ENCODE measurements at regions not wholly inside any gene's neighbourhood (a gene's known extent, or its start where the extent isn't known, plus 50 kb on each side); places are given as distances from the start of the nearest gene placed in this dataset.

- no peaks in the 10 kb centered on the region for H3K27me3 Mint-ChIP-seq (ENCODE audit: low read depth)
- H3K36me3 Mint-ChIP-seq (ENCODE audit: insufficient read depth in 1 of 3, low read depth in 3 of 3): no peaks in the 10 kb centered on the region
- Histone ChIP-seq H4K5ac (ENCODE audit: insufficient read length, low read depth, low read length) (no peak overlapping the region), H3K27ac (ENCODE audit: insufficient read length, low read depth, low read length) (no peak overlapping the region), H4K91ac (ENCODE audit: insufficient read length, low read depth, low read length) (no peak overlapping the region), H2BK15ac (ENCODE audit: low read depth, low read length) (no peak overlapping the region), H2AFZ (ENCODE audit: low read length) (no peak overlapping the region), H3K18ac (ENCODE audit: insufficient read length, low read depth, low read length) (no peak overlapping the region), H3K4ac (ENCODE audit: low read depth, low read length) (no peak overlapping the region), H3K23me2 (ENCODE audit: insufficient read length, low read depth, low read length, poor library complexity, severe bottlenecking) (no peaks in the 10 kb centered on the region), H3T11ph (ENCODE audit: low read length) (no peak overlapping the region), H3K4me1 (ENCODE audit: insufficient read depth, low read length) (no peaks in the 10 kb centered on the region), H2BK20ac (ENCODE audit: low read depth, low read length, poor library complexity, severe bottlenecking) (no peak overlapping the region), H3K4me2 (ENCODE audit: insufficient read depth, insufficient read length, low read length) (no peak overlapping the region), H2BK5ac (ENCODE audit: insufficient read length, low read length) (no peak overlapping the region), H3K79me1 (ENCODE audit: insufficient read depth, low read depth, low read length, poor library complexity, severe bottlenecking) (no peaks in the 10 kb centered on the region), H2AK5ac (ENCODE audit: insufficient read length, low read length) (no peak overlapping the region), H3K9ac (ENCODE audit: extremely low read depth, insufficient read length, low read length) (no peak overlapping the region), H3K9me3 (ENCODE audit: control insufficient read depth, low read depth, low read length) (no peaks in the 10 kb centered on the region), H4K8ac (replicated peaks; ENCODE audit: insufficient read length, low read depth, low read length) (no peak overlapping the region), H3K56ac (ENCODE audit: insufficient read length, low read depth, low read length) (no peak overlapping the region), H2BK120ac (ENCODE audit: low read depth, low read length, poor library complexity, severe bottlenecking) (no peak overlapping the region), H3K23ac (ENCODE audit: insufficient read length, low read depth, low read length) (no peak overlapping the region), H3K79me2 (ENCODE audit: insufficient read depth, low read length) (no peaks in the 10 kb centered on the region), H2BK12ac (ENCODE audit: insufficient read length, low read depth, low read length) (no peak overlapping the region), H3K14ac (ENCODE audit: insufficient read depth, low read length) (no peak overlapping the region), H3K27me3 (ENCODE audit: insufficient read depth, low read length) (no peaks in the 10 kb centered on the region), H4K20me1 (ENCODE audit: control insufficient read depth, insufficient read depth, insufficient read length) (no peaks in the 10 kb centered on the region)
- no peak overlapping the region for H3K27ac Mint-ChIP-seq
- DNase-seq: no peak
- no peak overlapping the region for H3K4me3 Mint-ChIP-seq
- TF ChIP-seq CTCF (conservative IDR thresholded peaks at IDR 0.05): no peak
- no peaks in the 10 kb centered on the region for H3K9me3 Mint-ChIP-seq
- WGBS (ENCODE audit: extremely low coverage, insufficient read length, low lambda C conversion rate): no CpG with 5 or more reads among the region's 3 CpGs
- no peaks in the 10 kb centered on the region for H3K4me1 Mint-ChIP-seq
Measured at GRCh38 chr11:82326853-82327252, 406.8 kb downstream of the FAM181B start.

All from H9 (cell line).